H1 (cell line): ENCODE measurements at regions not wholly inside any gene's neighbourhood (a gene's known extent, or its start where the extent isn't known, plus 50 kb on each side); places are given as distances from the start of the nearest gene placed in this dataset.

Experiments used
- CTCF ChIA-PET: fragments of 300-600 bp; sonication (Branson Sonifier 250); formaldehyde crosslinking; loops from one replicate; lab custom pipeline; 2021; ENCODE audit not compliant: partially characterized antibody; lab: Charles Lee
- POLR2A ChIA-PET: fragments of 300-600 bp; sonication (Branson Sonifier 250); formaldehyde crosslinking; loops from one replicate; lab custom pipeline; 2021; ENCODE audit warnings: inconsistent platforms; ENCODE audit not compliant: partially characterized antibody; lab: Charles Lee
- DNase-seq, 2 experiments: peaks; one replicate each; pipeline versions ENCODE4 v3.0.0 to v3.0.0-alpha.2; 2010 to 2022; ENCODE audit warnings: low spot score in 2 of 2, low read depth in 1 of 2, mixed read lengths in 1 of 2
- FAIRE-seq: peaks from 2 replicates; lab custom pipeline; 2011; peaks lifted over from hg19 to GRCh38; lab: Jason Lieb, UNC
- H2AFZ ChIP-seq: 2 replicates; pipeline ENCODE4 v1.8.1; 2012; ENCODE audit warnings: low read length, inconsistent platforms
- H2AK5ac ChIP-seq: 2 replicates; pipeline ENCODE4 v1.6.1; 2013; ENCODE audit warnings: low read depth, low read length
- H2BK120ac ChIP-seq: replicated peaks from 2 replicates; pipeline ENCODE3; 2013; ENCODE audit warnings: low read depth, low read length, inconsistent platforms
- H2BK12ac ChIP-seq: 2 replicates; pipeline ENCODE4 v1.6.1; 2013; ENCODE audit warnings: low read depth, low read length
- H2BK15ac ChIP-seq: 2 replicates; pipeline ENCODE4 v1.6.1; 2013; ENCODE audit warnings: low read length
- H2BK20ac ChIP-seq: 2 replicates; pipeline ENCODE4 v1.6.1; 2013; ENCODE audit warnings: low read length
- H2BK5ac ChIP-seq: 2 replicates; pipeline ENCODE4 v1.6.1; 2013; ENCODE audit warnings: low read depth, low read length
- H3K14ac ChIP-seq: 2 replicates; pipeline ENCODE4 v1.6.1; 2013; ENCODE audit warnings: inconsistent platforms; ENCODE audit not compliant: insufficient read length
- H3K18ac ChIP-seq: 2 replicates; pipeline ENCODE4 v1.6.1; 2013; ENCODE audit warnings: low read length; ENCODE audit errors: extremely low read depth
- H3K23ac ChIP-seq: 2 replicates; pipeline ENCODE4 v1.6.1; 2013; ENCODE audit warnings: inconsistent platforms; ENCODE audit not compliant: insufficient read length
- H3K23me2 ChIP-seq: 2 replicates; pipeline ENCODE4 v1.6.1; 2013; ENCODE audit warnings: low read depth, low read length
- H3K27ac ChIP-seq: 2 replicates; pipeline ENCODE4 v1.6.1; 2011; ENCODE audit warnings: low read depth, low read length, inconsistent platforms
- H3K27me3 ChIP-seq, 4 experiments: replicated peaks in 1 of 4; 1 replicate in 1 of 4; 2 replicates in 3 of 4; pipeline versions ENCODE4 v1.6.1 to v1.8.1; 2011 to 2013; ENCODE audit warnings: low read length in 3 of 4, mild to moderate bottlenecking in 3 of 4, inconsistent platforms in 2 of 4, mixed read lengths in 2 of 4, moderate library complexity in 1 of 4; ENCODE audit not compliant: control insufficient read depth in 3 of 4, insufficient read depth in 3 of 4; ENCODE audit errors: extremely low read depth in 1 of 4
- H3K36me3 ChIP-seq, 4 experiments: 2 replicates each; pipeline versions ENCODE4 v1.6.1 to v1.8.1; 2011 to 2013; ENCODE audit warnings: mild to moderate bottlenecking in 4 of 4, low read length in 3 of 4, moderate library complexity in 2 of 4, control low read depth in 1 of 4, inconsistent platforms in 1 of 4; ENCODE audit not compliant: insufficient read depth in 4 of 4, control insufficient read depth in 2 of 4
- H3K4ac ChIP-seq: replicated peaks from 2 replicates; pipeline ENCODE3; 2013; ENCODE audit warnings: low read length, low read depth, mixed read lengths, inconsistent platforms; ENCODE audit not compliant: insufficient read length
- H3K4me1 ChIP-seq, 4 experiments: replicated peaks in 1 of 4; 1 replicate in 1 of 4; 2 replicates in 3 of 4; pipeline versions ENCODE4 v1.6.1 to v1.8.1; 2011 to 2013; ENCODE audit warnings: low read length in 3 of 4, inconsistent platforms in 2 of 4, mixed read lengths in 1 of 4; ENCODE audit not compliant: insufficient read depth in 4 of 4, control insufficient read depth in 3 of 4
- H3K4me2 ChIP-seq, 2 experiments: 2 replicates each; pipeline versions ENCODE4 v1.6.1 to v1.8.1; 2011 to 2013; ENCODE audit warnings: low read depth in 2 of 2, low read length in 2 of 2, control low read depth in 1 of 2, inconsistent platforms in 1 of 2, mild to moderate bottlenecking in 1 of 2; ENCODE audit not compliant: insufficient read depth in 1 of 2
- H3K4me3 ChIP-seq, 4 experiments: fragments of 200-600, 300-600 bp in 1 of 4; sonication (generic), shearing (Covaris generic), sonication (Bioruptor Twin) in 1 of 4; 2 replicates each; pipeline versions ENCODE4 v1.5.1 to v1.8.1; 2011 to 2016; ENCODE audit warnings: low read length in 4 of 4, low read depth in 3 of 4, control low read depth in 2 of 4, inconsistent platforms in 2 of 4, mild to moderate bottlenecking in 2 of 4, mixed read lengths in 1 of 4, moderate library complexity in 1 of 4; ENCODE audit not compliant: insufficient read depth in 2 of 4; ENCODE audit errors: extremely low read depth in 1 of 4
- H3K56ac ChIP-seq: replicated peaks from 2 replicates; pipeline ENCODE3; 2013; ENCODE audit warnings: low read depth, mild to moderate bottlenecking, mixed read lengths, low read length, inconsistent platforms; ENCODE audit not compliant: insufficient read length
- H3K79me1 ChIP-seq: 2 replicates; pipeline ENCODE4 v1.6.1; 2013; ENCODE audit warnings: low read depth, low read length, control low read depth
- H3K79me2 ChIP-seq, 2 experiments: 2 replicates each; pipeline versions ENCODE4 v1.6.1 to v1.8.1; 2012 to 2013; ENCODE audit warnings: low read length in 2 of 2, mild to moderate bottlenecking in 2 of 2, inconsistent platforms in 1 of 2; ENCODE audit not compliant: insufficient read depth in 2 of 2, control insufficient read depth in 1 of 2
- H3K9ac ChIP-seq, 4 experiments: replicated peaks in 1 of 4; 1 replicate in 1 of 4; 2 replicates in 3 of 4; pipeline versions ENCODE4 v1.6.1 to v1.8.1; 2011 to 2013; ENCODE audit warnings: low read depth in 3 of 4, low read length in 3 of 4, control low read depth in 2 of 4, mild to moderate bottlenecking in 2 of 4, moderate library complexity in 2 of 4, inconsistent platforms in 1 of 4; ENCODE audit errors: extremely low read depth in 1 of 4
- H3K9me3 ChIP-seq, 2 experiments: 2 replicates each; pipeline versions ENCODE4 v1.6.1 to v1.8.1; 2012 to 2013; ENCODE audit warnings: mild to moderate bottlenecking in 2 of 2, moderate library complexity in 2 of 2, control low read depth in 1 of 2, inconsistent platforms in 1 of 2, low read depth in 1 of 2, low read length in 1 of 2, mixed read lengths in 1 of 2; ENCODE audit not compliant: insufficient read depth in 2 of 2
- H4K20me1 ChIP-seq, 2 experiments: replicated peaks in 1 of 2; 2 replicates each; pipeline versions ENCODE3 to v1.8.1; 2011 to 2013; ENCODE audit warnings: inconsistent platforms in 2 of 2, low read length in 2 of 2, mild to moderate bottlenecking in 1 of 2; ENCODE audit not compliant: insufficient read depth in 2 of 2, control insufficient read depth in 1 of 2
- H4K5ac ChIP-seq: 2 replicates; pipeline ENCODE4 v1.6.1; 2013; ENCODE audit warnings: low read length, low read depth, mixed read lengths, inconsistent platforms; ENCODE audit not compliant: insufficient read length
- H4K8ac ChIP-seq: 2 replicates; pipeline ENCODE4 v1.8.0; 2013; ENCODE audit warnings: mild to moderate bottlenecking, moderate library complexity, low read length, inconsistent platforms; ENCODE audit not compliant: insufficient read depth; ENCODE audit errors: extremely low read depth
- H4K91ac ChIP-seq: replicated peaks from 2 replicates; pipeline ENCODE3; 2013; ENCODE audit warnings: low read length, mixed read lengths, inconsistent platforms; ENCODE audit not compliant: insufficient read length
- BACH1 ChIP-seq: IDR thresholded peaks from 2 replicates; pipeline ENCODE4 v1.6.1; 2012; ENCODE audit warnings: low read length, improper control_type of control experiment
- BCL11A ChIP-seq, 2 experiments: IDR thresholded peaks; one replicate each; pipeline ENCODE4 v1.6.1; 2011; ENCODE audit warnings: low read depth in 2 of 2, low read length in 2 of 2, mild to moderate bottlenecking in 2 of 2
- EZH2 ChIP-seq: fragments of 200-600 bp; sonication (generic); IDR thresholded peaks from 2 replicates; pipeline ENCODE4 v1.7.1; 2012; ENCODE audit warnings: low read depth, mild to moderate bottlenecking, moderate library complexity, low read length, inconsistent platforms; ENCODE audit not compliant: severe bottlenecking
- GABPA ChIP-seq: IDR thresholded peaks from 2 replicates; pipeline ENCODE4 v1.6.1; 2011; ENCODE audit warnings: mild to moderate bottlenecking, low read length, moderate library complexity, borderline replicate concordance; ENCODE audit not compliant: insufficient read depth
- NANOG ChIP-seq: IDR thresholded peaks from 2 replicates; pipeline ENCODE4 v1.6.1; 2011; ENCODE audit warnings: low read length, low read depth, mild to moderate bottlenecking, inconsistent platforms; ENCODE audit not compliant: insufficient read depth, poor library complexity, severe bottlenecking
- POU5F1 ChIP-seq: IDR thresholded peaks from 2 replicates; pipeline ENCODE4 v1.6.1; 2011; ENCODE audit warnings: low read depth, mild to moderate bottlenecking, low read length, moderate library complexity
- RXRA ChIP-seq: IDR thresholded peaks from 2 replicates; pipeline ENCODE4 v1.6.1; 2011; ENCODE audit warnings: low read depth, mild to moderate bottlenecking, low read length, moderate library complexity; ENCODE audit not compliant: insufficient read depth
- SP2 ChIP-seq: IDR thresholded peaks from 2 replicates; pipeline ENCODE4 v1.6.1; 2012; ENCODE audit warnings: mild to moderate bottlenecking, low read length, inconsistent platforms
- WGBS, 2 experiments: shearing (Covaris generic) in 1 of 2; methylation state at CpG; one replicate each; pipeline versions ENCODE4 v1.1.6 to v1.1.7; 2013 to 2015; ENCODE audit warnings: low lambda C conversion rate in 2 of 2, mixed read lengths in 2 of 2, inconsistent platforms in 1 of 2, low coverage in 1 of 2, missing lambda C conversion rate in 1 of 2; ENCODE audit not compliant: insufficient replicate concordance in 2 of 2, insufficient coverage in 1 of 2, insufficient read length in 1 of 2; ENCODE audit errors: extremely low coverage in 1 of 2, missing lambda C conversion rate in 1 of 2; 5-methylcytosine and 5-hydroxymethylcytosine counted together

DNA sequence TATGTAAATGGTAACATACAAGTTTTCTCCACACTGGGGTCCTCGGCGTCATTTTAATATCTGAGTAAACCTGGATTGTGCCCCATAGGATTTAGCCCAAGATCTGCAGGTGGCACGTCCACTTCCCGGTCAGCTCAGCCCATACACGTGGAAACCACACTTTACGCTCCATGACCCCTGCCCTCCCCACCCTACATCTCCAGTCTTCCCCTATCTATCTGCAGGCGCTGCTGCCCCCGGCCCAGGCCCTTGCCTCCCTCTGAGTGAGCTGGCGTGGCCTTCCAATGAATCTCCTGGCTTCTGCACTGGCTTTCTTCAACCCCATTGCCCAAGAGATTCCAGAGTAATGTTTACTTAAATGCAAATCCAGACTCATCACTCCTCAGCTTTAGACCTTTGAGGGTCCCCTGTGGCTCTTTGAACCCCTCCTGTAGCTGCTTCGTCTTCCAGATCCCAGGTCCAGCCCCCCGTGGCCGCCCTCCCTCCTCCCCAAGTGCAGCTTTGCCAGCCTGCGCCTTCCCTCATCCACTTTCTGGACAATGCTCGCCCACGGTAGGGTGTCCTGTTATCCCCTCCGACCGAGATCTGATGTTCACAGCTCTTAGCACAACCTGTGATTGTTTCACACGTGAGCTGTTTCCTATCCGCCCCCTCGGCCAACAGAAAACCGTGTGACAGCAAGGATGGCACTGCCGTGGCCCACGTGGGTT lies 421.4 kb upstream of the SALL3 start:
- Histone ChIP-seq H2BK20ac (no peak overlapping the region), H4K8ac (no peak overlapping the region), H2BK120ac (no peak overlapping the region), H3K27me3 (no peaks in the 10 kb centered on the region), H3K4me2 (no peak overlapping the region), H3K79me2 (no peaks in the 10 kb centered on the region), H2AK5ac (no peak overlapping the region), H3K14ac (no peak overlapping the region), H2BK5ac (no peak overlapping the region), H3K23me2 (no peaks in the 10 kb centered on the region), H3K9ac (no peak overlapping the region), H2BK15ac (no peak overlapping the region), H3K36me3 (no peaks in the 10 kb centered on the region), H3K23ac (no peak overlapping the region), H4K91ac (no peak overlapping the region), H3K4ac (no peak overlapping the region), H3K27ac (no peak overlapping the region), H3K56ac (no peak overlapping the region), H3K9me3 (peaks cover 7 to 17% of the 10 kb centered on the region in 2 experiments), H4K5ac (no peak overlapping the region), H2BK12ac (no peak overlapping the region), H3K4me3 (no peak overlapping the region), H3K4me1 (no peaks in the 10 kb centered on the region; a peak in 1 of 7 replicates), H4K20me1 (no peaks in the 10 kb centered on the region), H2AFZ (no peak overlapping the region), H3K18ac (no peak overlapping the region), H3K79me1 (no peaks in the 10 kb centered on the region)
- TF ChIP-seq RXRA, result no peak
- no peak for TF ChIP-seq NANOG
- TF ChIP-seq BCL11A (IDR thresholded peaks at IDR 0.05; ENCODE audit: low read depth in 2 of 2, low read length in 2 of 2), result no peak
- TF ChIP-seq GABPA, result no peak
- TF ChIP-seq SP2, result no peak
- TF ChIP-seq EZH2, result no peak
- no peak for TF ChIP-seq POU5F1
- TF ChIP-seq BACH1, result no peak
- ChIA-PET CTCF (no interaction called here), POLR2A (no interaction called here)
- WGBS, 2 experiments, result 92% methylated on average over 23 of the region's 23 CpGs; no CpG with 5 or more reads in 1 of the 2 experiments
- no peak for FAIRE-seq
- peak in 1 of 2 experiments; percentile 2 for DNase-seq
